DOHH2 (cell line): ENCODE measurements at regions not wholly inside any gene's neighbourhood (a gene's known extent, or its start where the extent isn't known, plus 50 kb on each side); places are given as distances from the start of the nearest gene placed in this dataset.

Experiments
- EZH2phosphoT487 ChIP-seq: fragments of 200-600 bp; sonication (generic); IDR thresholded peaks from 2 replicates; pipeline ENCODE4 v1.6.1; 2017; ENCODE audit warnings: borderline replicate concordance, mild to moderate bottlenecking, antibody characterized with exemption, low read length, moderate library complexity, mixed read lengths
- TF ChIP-seq, protein P1 (sequence below): fragments of 200-600 bp; sonication (generic); IDR thresholded peaks from one replicate; pipeline ENCODE4 v1.5.1; 2014; ENCODE audit warnings: antibody characterized with exemption, mild to moderate bottlenecking, low read depth, low read length; ENCODE audit not compliant: poor library complexity, severe bottlenecking

DNA sequence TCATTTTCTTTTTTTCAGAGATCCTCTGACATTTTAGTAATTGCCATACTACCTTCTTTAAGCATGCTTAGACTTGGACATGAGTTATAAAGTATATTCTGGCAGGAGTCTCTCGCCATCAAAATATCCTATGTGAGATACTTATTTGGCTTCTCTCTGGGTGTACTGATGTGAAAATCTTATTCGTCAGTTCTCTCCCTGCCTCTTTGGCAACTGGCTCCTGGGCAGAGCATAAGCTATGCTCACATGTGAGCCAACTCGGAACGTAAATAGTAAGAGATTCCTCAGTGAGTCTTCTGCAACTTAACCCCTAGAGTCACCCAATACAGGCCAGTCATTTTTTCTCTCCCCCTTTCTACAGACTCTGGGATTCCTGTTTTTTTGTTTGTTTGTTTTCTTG is 91.6 kb downstream of the MAGEB17 start:
- TF ChIP-seq, protein P1, sequence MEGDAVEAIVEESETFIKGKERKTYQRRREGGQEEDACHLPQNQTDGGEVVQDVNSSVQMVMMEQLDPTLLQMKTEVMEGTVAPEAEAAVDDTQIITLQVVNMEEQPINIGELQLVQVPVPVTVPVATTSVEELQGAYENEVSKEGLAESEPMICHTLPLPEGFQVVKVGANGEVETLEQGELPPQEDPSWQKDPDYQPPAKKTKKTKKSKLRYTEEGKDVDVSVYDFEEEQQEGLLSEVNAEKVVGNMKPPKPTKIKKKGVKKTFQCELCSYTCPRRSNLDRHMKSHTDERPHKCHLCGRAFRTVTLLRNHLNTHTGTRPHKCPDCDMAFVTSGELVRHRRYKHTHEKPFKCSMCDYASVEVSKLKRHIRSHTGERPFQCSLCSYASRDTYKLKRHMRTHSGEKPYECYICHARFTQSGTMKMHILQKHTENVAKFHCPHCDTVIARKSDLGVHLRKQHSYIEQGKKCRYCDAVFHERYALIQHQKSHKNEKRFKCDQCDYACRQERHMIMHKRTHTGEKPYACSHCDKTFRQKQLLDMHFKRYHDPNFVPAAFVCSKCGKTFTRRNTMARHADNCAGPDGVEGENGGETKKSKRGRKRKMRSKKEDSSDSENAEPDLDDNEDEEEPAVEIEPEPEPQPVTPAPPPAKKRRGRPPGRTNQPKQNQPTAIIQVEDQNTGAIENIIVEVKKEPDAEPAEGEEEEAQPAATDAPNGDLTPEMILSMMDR = no peak
- TF ChIP-seq EZH2phosphoT487 = no peak
